Trophoblast cell (in vitro differentiated cells and primary cell): ENCODE measurements at regions not wholly inside any gene's neighbourhood (a gene's known extent, or its start where the extent isn't known, plus 50 kb on each side); places are given as distances from the start of the nearest gene placed in this dataset.
A peak's percentile ranks its signal among the peaks of the same experiment; 100 is the strongest.
"Not testable (repeated sequence)": the region's sequence is repeated elsewhere in the genome, so short reads cannot be mapped to it uniquely, and the experiment has no call there.

Source experiments
- DNase-seq, 2 donors: peaks; one replicate each; pipeline ENCODE4 v3.0.0-alpha.2; 2016
- H2AFZ ChIP-seq: 2 replicates; pipeline ENCODE4 v1.6.1; 2013; ENCODE audit warnings: low read length, moderate library complexity, mild to moderate bottlenecking; ENCODE audit not compliant: insufficient read depth, poor library complexity
- H2AK5ac ChIP-seq: 2 replicates; pipeline ENCODE4 v1.6.1; 2013; ENCODE audit warnings: mild to moderate bottlenecking, low read length
- H2BK120ac ChIP-seq: 2 replicates; pipeline ENCODE4 v1.6.1; 2013; ENCODE audit warnings: low read length, mild to moderate bottlenecking, moderate library complexity; ENCODE audit not compliant: insufficient read depth, poor library complexity
- H2BK12ac ChIP-seq: 2 replicates; pipeline ENCODE4 v1.6.1; 2013; ENCODE audit warnings: mild to moderate bottlenecking, low read length, moderate library complexity
- H2BK5ac ChIP-seq: 2 replicates; pipeline ENCODE4 v1.6.1; 2013; ENCODE audit warnings: low read length, low read depth, moderate library complexity, mild to moderate bottlenecking; ENCODE audit not compliant: poor library complexity
- H3K14ac ChIP-seq: 2 replicates; pipeline ENCODE4 v1.6.1; 2013; ENCODE audit warnings: mild to moderate bottlenecking, low read length
- H3K18ac ChIP-seq: 2 replicates; pipeline ENCODE4 v1.6.1; 2013; ENCODE audit warnings: mild to moderate bottlenecking, low read length
- H3K23ac ChIP-seq: 2 replicates; pipeline ENCODE4 v1.6.1; 2013; ENCODE audit warnings: low read length
- H3K27ac ChIP-seq: 2 replicates; pipeline ENCODE4 v1.5.1; 2013; ENCODE audit warnings: low read depth, mild to moderate bottlenecking, inconsistent platforms, low read length, moderate library complexity
- H3K27me3 ChIP-seq: 2 replicates; pipeline ENCODE4 v1.6.1; 2013; ENCODE audit warnings: inconsistent platforms, mild to moderate bottlenecking, low read length, moderate library complexity; ENCODE audit not compliant: insufficient read depth
- H3K36me3 ChIP-seq, 2 experiments: 1 replicate in 1 of 2; 2 replicates in 1 of 2; pipeline ENCODE4 v1.6.1; 2013; ENCODE audit warnings: low read length in 2 of 2, mild to moderate bottlenecking in 2 of 2, moderate library complexity in 1 of 2; ENCODE audit not compliant: insufficient read depth in 2 of 2, control insufficient read depth in 1 of 2
- H3K4ac ChIP-seq: 2 replicates; pipeline ENCODE4 v1.6.1; 2013; ENCODE audit warnings: low read depth, mild to moderate bottlenecking, low read length, moderate library complexity
- H3K4me1 ChIP-seq, 2 experiments: 1 replicate in 1 of 2; 2 replicates in 1 of 2; pipeline ENCODE4 v1.6.1; 2013; ENCODE audit warnings: low read length in 2 of 2, mild to moderate bottlenecking in 2 of 2, moderate library complexity in 1 of 2; ENCODE audit not compliant: insufficient read depth in 2 of 2, control insufficient read depth in 1 of 2
- H3K4me2 ChIP-seq: 2 replicates; pipeline ENCODE4 v1.6.1; 2013; ENCODE audit warnings: inconsistent platforms, mild to moderate bottlenecking, low read length, moderate library complexity
- H3K4me3 ChIP-seq: 2 replicates; pipeline ENCODE4 v1.5.1; 2013; ENCODE audit warnings: mild to moderate bottlenecking, low read depth, low read length, inconsistent platforms
- H3K79me1 ChIP-seq: one replicate; pipeline ENCODE4 v1.6.1; 2013; ENCODE audit warnings: low read length
- H3K79me2 ChIP-seq: 2 replicates; pipeline ENCODE4 v1.6.1; 2013; ENCODE audit warnings: low read length, mild to moderate bottlenecking; ENCODE audit not compliant: control insufficient read depth, insufficient read depth, poor library complexity
- H3K9ac ChIP-seq: 2 replicates; pipeline ENCODE4 v1.6.1; 2013; ENCODE audit warnings: mild to moderate bottlenecking, low read length
- H3K9me3 ChIP-seq: 2 replicates; pipeline ENCODE4 v1.6.1; 2013; ENCODE audit warnings: low read depth, mild to moderate bottlenecking, control low read depth, inconsistent platforms, low read length; ENCODE audit not compliant: insufficient read depth
- H4K12ac ChIP-seq: 2 replicates; pipeline ENCODE4 v1.6.1; 2013; ENCODE audit warnings: low read depth, mild to moderate bottlenecking, low read length, moderate library complexity
- H4K8ac ChIP-seq: 2 replicates; pipeline ENCODE4 v1.6.1; 2013; ENCODE audit warnings: low read depth, mild to moderate bottlenecking, low read length, moderate library complexity
- H4K91ac ChIP-seq: one replicate; pipeline ENCODE4 v1.6.1; 2013; ENCODE audit warnings: low read depth, mild to moderate bottlenecking, low read length, moderate library complexity
- WGBS: extraction: QIAGEN DNeasy Blood & Tissue Kit; methylation state at CpG from one replicate; pipeline ENCODE4 v1.1.7; 2013; ENCODE audit warnings: missing lambda C conversion rate; ENCODE audit not compliant: insufficient read length, insufficient coverage; ENCODE audit errors: extremely low coverage; 5-methylcytosine and 5-hydroxymethylcytosine counted together

DNA sequence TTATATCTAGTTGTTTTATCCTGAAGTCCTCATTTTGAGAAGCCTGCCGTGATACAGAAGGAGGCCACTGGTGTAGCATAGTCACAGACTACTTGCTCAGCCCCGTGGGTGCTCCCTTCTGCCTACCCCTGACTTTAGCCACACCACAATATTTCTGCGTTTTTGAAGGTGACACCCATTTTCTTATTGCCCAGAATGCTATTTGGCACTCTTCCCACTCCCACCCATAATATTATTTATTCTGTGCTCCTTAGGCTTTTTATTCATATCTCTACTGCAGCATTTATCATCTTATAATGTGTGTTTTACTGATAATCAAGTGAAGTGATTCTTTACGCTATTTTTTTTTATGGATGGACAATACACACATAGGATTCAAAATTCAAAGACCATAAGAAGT lies 107.3 kb downstream of the OR2B2 start:
- no peak overlapping the region for H3K4me2 ChIP-seq
- H3K23ac ChIP-seq, result no peak overlapping the region
- WGBS, result no CpG with 5 or more reads among the region's 4 CpGs
- no peak overlapping the region for H3K27ac ChIP-seq
- no peak overlapping the region for H2AFZ ChIP-seq
- no peak overlapping the region for H4K8ac ChIP-seq
- no peak overlapping the region for H4K12ac ChIP-seq
- no peaks in the 10 kb centered on the region for H3K27me3 ChIP-seq
- H3K79me2 ChIP-seq, result no peaks in the 10 kb centered on the region
- H3K36me3 ChIP-seq, result no peaks in the 10 kb centered on the region
- no peak overlapping the region for H4K91ac ChIP-seq
- no peak overlapping the region for H3K4ac ChIP-seq
- no peak overlapping the region for H2BK12ac ChIP-seq
- peaks cover 11% of the 10 kb centered on the region for H3K79me1 ChIP-seq
- no peak overlapping the region for H3K4me3 ChIP-seq
- no peak overlapping the region for H3K14ac ChIP-seq
- H2BK5ac ChIP-seq, result no peak overlapping the region
- no peak overlapping the region for H2BK120ac ChIP-seq
- H3K4me1 ChIP-seq, result peaks cover 2 to 3% of the 10 kb centered on the region in 2 experiments
- no peaks in the 10 kb centered on the region for H3K9me3 ChIP-seq
- no peak overlapping the region for H3K18ac ChIP-seq
- H2AK5ac ChIP-seq, result no peak overlapping the region
- H3K9ac ChIP-seq, result no peak overlapping the region
- DNase-seq, result no peak

DNA sequence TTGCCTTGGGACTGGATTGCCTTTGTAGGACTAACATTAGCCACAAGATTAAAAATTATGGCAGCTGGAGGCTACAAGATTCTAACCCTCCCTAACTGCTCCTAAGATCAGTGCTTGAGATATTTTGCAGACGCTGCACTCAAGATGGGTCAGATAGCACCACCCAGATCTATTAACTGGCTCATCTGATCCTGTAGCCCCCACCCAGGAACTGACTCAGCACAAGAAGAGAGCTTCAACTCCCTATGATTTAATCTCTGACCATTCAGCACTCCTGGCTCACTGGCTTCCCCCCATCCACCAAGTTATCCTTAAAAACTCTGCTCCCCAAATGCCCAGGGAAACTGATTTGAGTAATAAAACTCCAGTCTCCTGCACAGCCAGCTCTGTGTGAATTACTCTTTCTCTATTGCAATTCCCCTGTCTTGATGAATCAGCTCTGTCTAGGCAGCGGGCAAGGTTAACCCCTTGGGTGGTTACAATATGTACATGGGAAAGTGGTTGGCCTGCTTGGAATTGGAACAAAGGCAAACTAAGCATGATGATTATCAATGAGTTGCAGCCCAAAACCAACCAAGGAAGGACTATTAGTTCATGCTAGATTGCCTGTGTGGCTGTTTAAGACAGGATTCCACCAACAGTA lies 111.3 kb downstream of the OR2B2 start:
- no peak overlapping the region for H3K9ac ChIP-seq
- no peaks in the 10 kb centered on the region for H3K9me3 ChIP-seq
- H3K79me1 ChIP-seq, result no peaks in the 10 kb centered on the region
- no peak for DNase-seq
- H2BK12ac ChIP-seq, result no peak overlapping the region
- no peak overlapping the region for H2BK5ac ChIP-seq
- H4K91ac ChIP-seq, result no peak overlapping the region
- H4K8ac ChIP-seq, result no peak overlapping the region
- H3K36me3 ChIP-seq, result no peaks in the 10 kb centered on the region
- no peaks in the 10 kb centered on the region for H3K4me1 ChIP-seq
- no CpG with 5 or more reads among the region's 2 CpGs for WGBS
- H4K12ac ChIP-seq, result no peak overlapping the region
- no peak overlapping the region for H2AK5ac ChIP-seq
- no peaks in the 10 kb centered on the region for H3K27me3 ChIP-seq
- no peak overlapping the region for H3K27ac ChIP-seq
- no peak overlapping the region for H3K23ac ChIP-seq
- no peak overlapping the region for H3K14ac ChIP-seq
- H3K4ac ChIP-seq, result no peak overlapping the region
- H3K79me2 ChIP-seq, result no peaks in the 10 kb centered on the region
- no peak overlapping the region for H3K4me3 ChIP-seq
- H3K18ac ChIP-seq, result no peak overlapping the region
- no peak overlapping the region for H2AFZ ChIP-seq
- H3K4me2 ChIP-seq, result no peak overlapping the region
- H2BK120ac ChIP-seq, result no peak overlapping the region

DNA sequence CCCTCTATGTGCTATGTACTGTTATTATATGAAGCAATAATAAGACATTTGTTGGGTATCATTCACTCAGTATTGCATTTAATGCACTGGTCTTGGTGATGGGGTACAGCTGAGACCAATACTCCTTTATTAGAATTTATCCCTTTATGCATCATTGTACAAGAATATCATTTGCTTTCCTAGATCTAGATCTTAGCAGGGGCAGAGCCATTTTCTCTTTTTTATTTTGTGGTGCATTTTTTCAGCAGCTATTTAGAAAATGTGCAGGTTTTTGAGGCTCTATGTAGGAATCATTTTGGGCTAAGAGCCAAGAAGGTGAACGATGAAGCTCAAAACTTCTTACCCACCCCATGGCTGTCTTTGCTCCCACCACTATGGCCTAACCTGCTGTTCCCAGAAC lies 114.2 kb downstream of the OR2B2 start:
- H3K4me1 ChIP-seq, result peaks cover 2% of the 10 kb centered on the region in 2 experiments
- H3K9ac ChIP-seq, result no peak overlapping the region
- no peak overlapping the region for H3K4ac ChIP-seq
- H3K79me2 ChIP-seq, result no peaks in the 10 kb centered on the region
- no peaks in the 10 kb centered on the region for H3K79me1 ChIP-seq
- H3K14ac ChIP-seq, result no peak overlapping the region
- no peaks in the 10 kb centered on the region for H3K27me3 ChIP-seq
- no peaks in the 10 kb centered on the region for H3K36me3 ChIP-seq
- H3K27ac ChIP-seq, result no peak overlapping the region
- H3K4me2 ChIP-seq, result no peak overlapping the region
- H3K9me3 ChIP-seq, result no peaks in the 10 kb centered on the region
- no peak overlapping the region for H2BK12ac ChIP-seq
- H3K4me3 ChIP-seq, result no peak overlapping the region
- H2BK5ac ChIP-seq, result no peak overlapping the region
- no peak overlapping the region for H3K18ac ChIP-seq
- peak overlapping the region; percentile 10 for H3K23ac ChIP-seq
- no peak overlapping the region for H2BK120ac ChIP-seq
- no peak overlapping the region for H4K91ac ChIP-seq
- no peak overlapping the region for H4K12ac ChIP-seq
- H4K8ac ChIP-seq, result no peak overlapping the region
- H2AFZ ChIP-seq, result no peak overlapping the region
- no peak for DNase-seq
- no CpG with 5 or more reads among the region's 1 CpG for WGBS
- H2AK5ac ChIP-seq, result no peak overlapping the region

DNA sequence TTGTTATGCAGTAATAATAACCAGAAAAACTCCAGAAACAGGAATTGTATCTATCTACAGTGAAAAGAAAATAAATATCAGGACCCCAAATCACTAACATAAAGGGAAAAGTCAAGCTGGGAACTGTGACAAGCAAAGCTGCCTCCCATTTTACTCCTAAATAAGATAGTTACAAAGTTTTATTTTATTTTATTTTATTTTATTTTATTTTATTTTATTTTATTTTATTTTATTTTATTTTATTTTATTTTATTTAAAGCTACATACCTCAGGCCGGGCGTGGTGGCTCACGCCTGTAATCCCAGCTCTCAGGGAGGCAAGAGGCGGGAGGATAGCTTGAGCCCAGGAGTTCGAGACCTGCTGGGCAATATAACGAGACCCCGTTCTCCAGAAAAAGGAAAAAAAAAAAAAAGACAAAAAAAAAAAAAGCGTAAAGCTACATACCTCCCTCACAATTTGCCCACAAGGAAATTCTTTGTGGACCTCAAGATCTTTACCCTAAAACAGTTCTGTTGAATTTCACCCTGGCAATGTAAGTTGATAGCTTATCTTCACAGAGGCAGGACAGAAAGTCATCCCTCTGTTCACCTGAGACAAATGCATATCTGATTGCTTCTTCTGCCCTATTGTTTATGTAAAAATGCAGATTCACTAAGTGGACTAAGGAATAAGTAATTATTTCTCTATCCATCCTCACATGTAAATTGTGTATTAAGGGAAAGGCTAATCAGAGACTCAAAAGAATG lies 115.3 kb downstream of the OR2B2 start:
- H4K12ac ChIP-seq, H3K14ac ChIP-seq, H3K36me3 ChIP-seq, H3K9me3 ChIP-seq, H3K27ac ChIP-seq, H2BK12ac ChIP-seq, H3K79me1 ChIP-seq, H3K27me3 ChIP-seq, H3K4me1 ChIP-seq, DNase-seq, H3K4me2 ChIP-seq, H3K23ac ChIP-seq, H4K8ac ChIP-seq, H4K91ac ChIP-seq, H2AFZ ChIP-seq, H2BK5ac ChIP-seq, H3K18ac ChIP-seq, H3K79me2 ChIP-seq, H2AK5ac ChIP-seq, H3K4ac ChIP-seq, H3K4me3 ChIP-seq, H2BK120ac ChIP-seq, H3K9ac ChIP-seq: not testable (repeated sequence)
- no CpG with 5 or more reads among the region's 8 CpGs for WGBS
